Ishikawa (cell line): ENCODE measurements at regions not wholly inside any gene's neighbourhood (a gene's known extent, or its start where the extent isn't known, plus 50 kb on each side); places are given as distances from the start of the nearest gene placed in this dataset.

ENCODE experiments used
- CEBPB ChIP-seq: IDR thresholded peaks from 2 replicates; pipeline ENCODE4 v1.6.1; 2012
- CREB1 ChIP-seq: IDR thresholded peaks from 2 replicates; pipeline ENCODE4 v1.6.1; 2012; ENCODE audit warnings: low read depth
- EGR1 ChIP-seq: IDR thresholded peaks from 2 replicates; pipeline ENCODE4 v1.6.1; 2012
- EP300 ChIP-seq: IDR thresholded peaks from 2 replicates; pipeline ENCODE4 v1.6.1; 2012; ENCODE audit warnings: borderline replicate concordance
- FOXM1 ChIP-seq: IDR thresholded peaks from 2 replicates; pipeline ENCODE4 v1.6.1; 2012; ENCODE audit warnings: low read depth, borderline replicate concordance
- MAX ChIP-seq: IDR thresholded peaks from 2 replicates; pipeline ENCODE4 v1.6.1; 2012
- NFIC ChIP-seq: IDR thresholded peaks from 2 replicates; pipeline ENCODE4 v1.6.1; 2012
- RAD21 ChIP-seq: IDR thresholded peaks from 2 replicates; pipeline ENCODE4 v1.6.1; 2012; ENCODE audit warnings: low read depth
- REST ChIP-seq: IDR thresholded peaks from 2 replicates; pipeline ENCODE4 v1.6.1; 2012; ENCODE audit warnings: low read depth, mild to moderate bottlenecking
- TAF1 ChIP-seq: IDR thresholded peaks from 2 replicates; pipeline ENCODE4 v1.6.1; 2012; ENCODE audit warnings: low read depth, mild to moderate bottlenecking
- TCF12 ChIP-seq: IDR thresholded peaks from 2 replicates; pipeline ENCODE4 v1.6.1; 2012; ENCODE audit warnings: low read depth
- TEAD4 ChIP-seq: IDR thresholded peaks from 2 replicates; pipeline ENCODE4 v1.6.1; 2012
- USF1 ChIP-seq: IDR thresholded peaks from 2 replicates; pipeline ENCODE4 v1.6.1; 2012
- YY1 ChIP-seq: IDR thresholded peaks from 2 replicates; pipeline ENCODE4 v1.6.1; 2012; ENCODE audit warnings: low read depth
- ZBTB7A ChIP-seq: IDR thresholded peaks from 2 replicates; pipeline ENCODE4 v1.6.1; 2012; ENCODE audit warnings: low read depth

GRCh38 chr2:22788749-22789327 lies 596.1 kb upstream of the KLHL29 start:
- TF ChIP-seq YY1 (no peak), RAD21 (no peak), REST (peak; percentile 70), USF1 (no peak), FOXM1 (no peak), NFIC (no peak)

- TF ChIP-seq TCF12 (no peak), TAF1 (no peak), USF1 (no peak)
Measured at GRCh38 chr2:22795287-22795866, 589.6 kb upstream of the KLHL29 start.

- no peak for TF ChIP-seq YY1
Measured at GRCh38 chr2:22798386-22798785, 586.6 kb upstream of the KLHL29 start.

GRCh38 chr2:22800412-22800811 lies 584.6 kb upstream of the KLHL29 start:
- TF ChIP-seq FOXM1 (no peak), USF1 (no peak), NFIC (no peak), YY1 (no peak), TAF1 (no peak), RAD21 (no peak), TCF12 (no peak), ZBTB7A (no peak), MAX (no peak)

- TF ChIP-seq CEBPB, result no peak
- TF ChIP-seq NFIC, result no peak
- no peak for TF ChIP-seq FOXM1
- no peak for TF ChIP-seq CREB1
- TF ChIP-seq TCF12, result no peak
- no peak for TF ChIP-seq ZBTB7A
- TF ChIP-seq EP300, result no peak
- TF ChIP-seq EGR1, result no peak
- TF ChIP-seq TEAD4, result no peak
- no peak for TF ChIP-seq USF1
- no peak for TF ChIP-seq YY1
- no peak for TF ChIP-seq RAD21
- no peak for TF ChIP-seq REST
Measured at GRCh38 chr2:22801071-22801470, 583.9 kb upstream of the KLHL29 start.

GRCh38 chr2:22801970-22802369 lies 583.0 kb upstream of the KLHL29 start:
- no peak for TF ChIP-seq FOXM1
- TF ChIP-seq EGR1, result no peak
- no peak for TF ChIP-seq ZBTB7A
- no peak for TF ChIP-seq RAD21
- TF ChIP-seq TEAD4, result no peak
- TF ChIP-seq YY1, result no peak
- TF ChIP-seq NFIC, result no peak
- no peak for TF ChIP-seq TAF1
- no peak for TF ChIP-seq CREB1
- TF ChIP-seq CEBPB, result no peak
- no peak for TF ChIP-seq MAX
- TF ChIP-seq EP300, result no peak
- TF ChIP-seq REST, result no peak
